GM12878 (cell line): ENCODE measurements at regions not wholly inside any gene's neighbourhood (a gene's known extent, or its start where the extent isn't known, plus 50 kb on each side); places are given as distances from the start of the nearest gene placed in this dataset.

ENCODE experiments used
- ATAC-seq: fragments of 200-7000 bp; cut with Tn5 transposase; 3 replicates; pipeline ENCODE4 v1.9.1; 2020; ENCODE audit warnings: mild to moderate bottlenecking, moderate library complexity
- BruUV-seq: library from RNA; stranded (reverse); fragments of 400-500 nt; replicated peaks from 2 replicates; lab custom pipeline; 2021; lab: Mats Ljungman, UMichigan
- CTCF ChIA-PET: fragments of 300-600 bp; sonication (Branson Sonifier 250); formaldehyde crosslinking; extraction: SDS; loops from one replicate; lab custom pipeline; 2021; ENCODE audit warnings: inconsistent platforms; lab: Yijun Ruan, JAX
- POLR2A ChIA-PET: fragments of 350-600 bp; formaldehyde crosslinking; extraction: SDS; loops from one replicate; lab custom pipeline; 2021; ENCODE audit warnings: inconsistent platforms; lab: Charles Lee
- RAD21 ChIA-PET: fragments of 300-600 bp; sonication (Branson Sonifier 250); formaldehyde crosslinking; loops from one replicate; lab custom pipeline; 2023; ENCODE audit warnings: antibody characterized with exemption; ENCODE audit not compliant: unreplicated experiment; lab: Charles Lee
- SMC1A ChIA-PET: fragments of 300-600 bp; sonication (Branson Sonifier 250); formaldehyde crosslinking; loops from one replicate; lab custom pipeline; 2023; ENCODE audit not compliant: unreplicated experiment, uncharacterized antibody; lab: Charles Lee
- DNase-seq: peaks from one replicate; pipeline ENCODE4 v3.0.0-alpha.2; 2011; ENCODE audit warnings: low read depth, low spot score
- FAIRE-seq: peaks from 3 replicates; lab custom pipeline; 2011; peaks lifted over from hg19 to GRCh38; lab: Jason Lieb, UNC
- H2AFZ ChIP-seq: 2 replicates; pipeline ENCODE4 v1.6.0; 2011; ENCODE audit warnings: low read depth, low read length, control low read depth; ENCODE audit not compliant: control insufficient read depth
- H3K27ac ChIP-seq: 2 replicates; pipeline ENCODE4 v1.5.1; 2011; ENCODE audit warnings: control low read depth; ENCODE audit not compliant: control insufficient read depth, insufficient read depth
- H3K27me3 ChIP-seq, 2 experiments: replicated peaks in 1 of 2; 2 replicates each; pipeline versions ENCODE4 v1.6.0 to v1.6.1; 2011; ENCODE audit warnings: low read length in 1 of 2; ENCODE audit not compliant: control insufficient read depth in 2 of 2, insufficient read depth in 2 of 2
- H3K36me3 ChIP-seq, 2 experiments: 2 replicates each; pipeline ENCODE4 v1.5.1; 2011; ENCODE audit warnings: low read length in 1 of 2; ENCODE audit not compliant: control insufficient read depth in 2 of 2, insufficient read depth in 2 of 2
- H3K4me1 ChIP-seq: 2 replicates; pipeline ENCODE4 v1.6.1; 2011; ENCODE audit warnings: mild to moderate bottlenecking, low read length, moderate library complexity, mixed read lengths; ENCODE audit not compliant: control insufficient read depth, insufficient read depth
- H3K4me2 ChIP-seq: 2 replicates; pipeline ENCODE4 v1.6.0; 2011; ENCODE audit warnings: control low read depth; ENCODE audit not compliant: control insufficient read depth, insufficient read depth
- H3K4me3 ChIP-seq: fragments of 200-600 bp; sonication (generic); 2 replicates; pipeline ENCODE4 v1.5.1; 2016
- H3K79me2 ChIP-seq: 2 replicates; pipeline ENCODE4 v1.6.0; 2011; ENCODE audit warnings: low read length; ENCODE audit not compliant: control insufficient read depth, insufficient read depth
- H3K9ac ChIP-seq: 2 replicates; pipeline ENCODE4 v1.8.0; 2011; ENCODE audit warnings: low read length, control low read depth, mixed read lengths; ENCODE audit not compliant: control insufficient read depth, insufficient read depth
- H3K9me3 ChIP-seq: replicated peaks from 3 replicates; pipeline ENCODE4 v1.5.1; 2011; ENCODE audit warnings: mild to moderate bottlenecking, low read length; ENCODE audit not compliant: control insufficient read depth, insufficient read depth
- H4K20me1 ChIP-seq: 2 replicates; pipeline ENCODE4 v1.6.0; 2011; ENCODE audit not compliant: control insufficient read depth, insufficient read depth
- BRCA1 ChIP-seq: IDR thresholded peaks from 2 replicates; pipeline ENCODE4 v1.6.1; 2011; ENCODE audit warnings: low read depth, low read length, improper control_type of control experiment
- CEBPB ChIP-seq, 2 experiments: fragments of 150-350 bp in 1 of 2; IDR thresholded peaks; 2 replicates each; pipeline ENCODE4 v1.6.1; 2012 to 2014; ENCODE audit warnings: low read depth in 2 of 2, low read length in 2 of 2, borderline replicate concordance in 1 of 2, inconsistent platforms in 1 of 2
- CREM ChIP-seq: IDR thresholded peaks from 2 replicates; pipeline ENCODE4 v1.6.1; 2014; ENCODE audit warnings: antibody characterized with exemption, low read depth
- EGR1 ChIP-seq, 2 experiments: IDR thresholded peaks; 1 replicate in 1 of 2; 2 replicates in 1 of 2; pipeline ENCODE4 v1.6.1; 2011 to 2012; ENCODE audit warnings: low read depth in 2 of 2, low read length in 2 of 2, borderline replicate concordance in 1 of 2, mild to moderate bottlenecking in 1 of 2, moderate library complexity in 1 of 2
- GABPA ChIP-seq: IDR thresholded peaks from 2 replicates; pipeline ENCODE4 v1.6.1; 2014; ENCODE audit warnings: antibody characterized with exemption, low read depth, mild to moderate bottlenecking, inconsistent platforms
- KLF5 ChIP-seq: fragments of 450-650 bp; IDR thresholded peaks from 2 replicates; pipeline ENCODE4 v1.6.1; 2014; ENCODE audit warnings: mild to moderate bottlenecking; ENCODE audit not compliant: partially characterized antibody
- MEF2A ChIP-seq: IDR thresholded peaks from 2 replicates; pipeline ENCODE4 v1.6.1; 2011; ENCODE audit warnings: low read depth, mild to moderate bottlenecking, low read length, moderate library complexity; ENCODE audit not compliant: insufficient read depth
- MYC ChIP-seq: IDR thresholded peaks from 2 replicates; pipeline ENCODE4 v1.6.1; 2011; ENCODE audit warnings: mild to moderate bottlenecking, low read length, moderate library complexity, inconsistent platforms; ENCODE audit not compliant: insufficient read depth, insufficient replicate concordance, insufficient read length, severe bottlenecking
- SMAD5 ChIP-seq: IDR thresholded peaks from 2 replicates; pipeline ENCODE4 v1.6.1; 2016; ENCODE audit warnings: antibody characterized with exemption, low read depth
- SRF ChIP-seq, 2 experiments: IDR thresholded peaks; 2 replicates each; pipeline ENCODE4 v1.6.1; 2011; ENCODE audit warnings: low read depth in 2 of 2, low read length in 2 of 2, mild to moderate bottlenecking in 1 of 2, moderate library complexity in 1 of 2
- TBL1XR1 ChIP-seq: IDR thresholded peaks from 2 replicates; pipeline ENCODE4 v1.6.1; 2012; ENCODE audit warnings: low read depth, low read length, improper control_type of control experiment
- TCF7 ChIP-seq: IDR thresholded peaks from 2 replicates; pipeline ENCODE4 v1.6.1; 2014; ENCODE audit warnings: antibody characterized with exemption, borderline replicate concordance
- YY1 ChIP-seq: IDR thresholded peaks from 2 replicates; pipeline ENCODE4 v1.6.1; 2011; ENCODE audit warnings: low read depth, mild to moderate bottlenecking, low read length
- ZNF217 ChIP-seq: fragments of 450-650 bp; IDR thresholded peaks from 2 replicates; pipeline ENCODE4 v1.6.1; 2017; ENCODE audit warnings: antibody characterized with exemption, mild to moderate bottlenecking
- WGBS: methylation state at CpG from one replicate; pipeline ENCODE4 v1.1.6; 2016; ENCODE audit warnings: low lambda C conversion rate; ENCODE audit not compliant: insufficient replicate concordance, insufficient coverage; ENCODE audit errors: missing lambda C conversion rate; 5-methylcytosine and 5-hydroxymethylcytosine counted together
- in situ Hi-C: fragments of 300-500 bp; cut with MboI; formaldehyde crosslinking; loops from 9 replicates; pipeline ENCODE4 v1.14.3; 2018; ENCODE audit warnings: mixed read lengths
- intact Hi-C: fragments of 100-400 bp; cut with micrococcal nuclease; formaldehyde crosslinking; loops from one replicate; pipeline ENCODE4 v1.14.2; 2022; ENCODE audit not compliant: unreplicated experiment
- TF ChIP-seq, protein P1 (sequence below), 3 experiments: IDR thresholded peaks in 2 of 3; conservative IDR thresholded peaks in 1 of 3; 2 replicates each; pipeline ENCODE4 v1.5.1; 2011; ENCODE audit warnings: low read depth in 3 of 3, low read length in 3 of 3, mild to moderate bottlenecking in 3 of 3, control low read depth in 2 of 3, moderate library complexity in 2 of 3, inconsistent platforms in 1 of 3, mixed read lengths in 1 of 3; ENCODE audit not compliant: control insufficient read depth in 2 of 3, insufficient read depth in 1 of 3; ENCODE audit errors: extremely low read depth in 1 of 3

- in situ Hi-C loops: no loop called here
- ChIA-PET SMC1A (no interaction called here), CTCF (interaction anchor here (1.1 to 1.5 kb wide), 2 partner anchors 14 to 456 kb away, joined by 3 read pairs; no protein-coding TSS in a partner anchor)
Measured at GRCh38 chr13:47418206-47418920, 521.5 kb upstream of the HTR2A start.

More at GRCh38 chr13:47418206-47418920, 521.5 kb upstream of the HTR2A start:
- intact Hi-C loops: no loop called here
- RAD21 ChIA-PET: no interaction called here
- no peak overlapping the region for H3K4me3 ChIP-seq
- H4K20me1 ChIP-seq: no peaks in the 10 kb centered on the region
- no peaks in the 10 kb centered on the region for H3K4me1 ChIP-seq
- H3K36me3 ChIP-seq: no peaks in the 10 kb centered on the region
- H2AFZ ChIP-seq: no peak overlapping the region
- no peak overlapping the region for H3K4me2 ChIP-seq
- POLR2A ChIA-PET: no interaction called here
- DNase-seq (no peak), ATAC-seq (no peak), FAIRE-seq (no peak)
- no peak overlapping the region for H3K27ac ChIP-seq
- 54% methylated on average over 3 of the region's 3 CpGs for WGBS
- H3K27me3 ChIP-seq: no peaks in the 10 kb centered on the region
- TF ChIP-seq TCF7 (no peak), ZNF217 (no peak), KLF5 (no peak), GABPA (no peak), MYC (no peak), SRF (IDR thresholded peaks at IDR 0.05; ENCODE audit: low read depth in 2 of 2, low read length in 2 of 2) (no peak), SMAD5 (no peak), YY1 (no peak), CEBPB (IDR thresholded peaks at IDR 0.05; ENCODE audit: borderline replicate concordance in 1 of 2, low read depth in 2 of 2, low read length in 2 of 2) (no peak), MEF2A (no peak), EGR1 (IDR thresholded peaks at IDR 0.05; ENCODE audit: borderline replicate concordance in 1 of 2, low read depth in 2 of 2, low read length in 2 of 2) (no peak), CREM (no peak), TBL1XR1 (no peak), BRCA1 (no peak)
- TF ChIP-seq, protein P1, sequence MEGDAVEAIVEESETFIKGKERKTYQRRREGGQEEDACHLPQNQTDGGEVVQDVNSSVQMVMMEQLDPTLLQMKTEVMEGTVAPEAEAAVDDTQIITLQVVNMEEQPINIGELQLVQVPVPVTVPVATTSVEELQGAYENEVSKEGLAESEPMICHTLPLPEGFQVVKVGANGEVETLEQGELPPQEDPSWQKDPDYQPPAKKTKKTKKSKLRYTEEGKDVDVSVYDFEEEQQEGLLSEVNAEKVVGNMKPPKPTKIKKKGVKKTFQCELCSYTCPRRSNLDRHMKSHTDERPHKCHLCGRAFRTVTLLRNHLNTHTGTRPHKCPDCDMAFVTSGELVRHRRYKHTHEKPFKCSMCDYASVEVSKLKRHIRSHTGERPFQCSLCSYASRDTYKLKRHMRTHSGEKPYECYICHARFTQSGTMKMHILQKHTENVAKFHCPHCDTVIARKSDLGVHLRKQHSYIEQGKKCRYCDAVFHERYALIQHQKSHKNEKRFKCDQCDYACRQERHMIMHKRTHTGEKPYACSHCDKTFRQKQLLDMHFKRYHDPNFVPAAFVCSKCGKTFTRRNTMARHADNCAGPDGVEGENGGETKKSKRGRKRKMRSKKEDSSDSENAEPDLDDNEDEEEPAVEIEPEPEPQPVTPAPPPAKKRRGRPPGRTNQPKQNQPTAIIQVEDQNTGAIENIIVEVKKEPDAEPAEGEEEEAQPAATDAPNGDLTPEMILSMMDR (IDR thresholded peaks at IDR 0.05 in 2 of 3, conservative IDR thresholded peaks at IDR 0.05 in 1 of 3; ENCODE audit: control insufficient read depth in 2 of 3, extremely low read depth in 1 of 3, insufficient read depth in 1 of 3, low read depth in 3 of 3, low read length in 3 of 3): no peak
- H3K79me2 ChIP-seq: no peaks in the 10 kb centered on the region
- H3K9me3 ChIP-seq: no peaks in the 10 kb centered on the region
- BruUV-seq: no TSS peak
- H3K9ac ChIP-seq: no peak overlapping the region
